IMR-90 (cell line): ENCODE measurements at regions not wholly inside any gene's neighbourhood (a gene's known extent, or its start where the extent isn't known, plus 50 kb on each side); places are given as distances from the start of the nearest gene placed in this dataset.
"Not testable (repeated sequence)": the region's sequence is repeated elsewhere in the genome, so short reads cannot be mapped to it uniquely, and the experiment has no call there.

Experiments used
- BHLHE40 ChIP-seq: fragments of 150-350 bp; IDR thresholded peaks from 2 replicates; pipeline ENCODE4 v1.6.1; 2016; ENCODE audit warnings: mild to moderate bottlenecking, low read depth, low read length
- CEBPB ChIP-seq: IDR thresholded peaks from 2 replicates; pipeline ENCODE4 v1.6.1; 2012; ENCODE audit warnings: low read depth, low read length, improper control_type of control experiment
- MAFK ChIP-seq: IDR thresholded peaks from 2 replicates; pipeline ENCODE4 v1.6.1; 2012; ENCODE audit warnings: low read depth, low read length, improper control_type of control experiment
- MXI1 ChIP-seq: IDR thresholded peaks from 2 replicates; pipeline ENCODE4 v1.6.1; 2012; ENCODE audit warnings: low read depth, mild to moderate bottlenecking, low read length, moderate library complexity, borderline replicate concordance
- POLR2A ChIP-seq: IDR thresholded peaks from 2 replicates; pipeline ENCODE4 v1.6.1; 2012; ENCODE audit warnings: mild to moderate bottlenecking, low read depth, low read length
- RAD21 ChIP-seq: IDR thresholded peaks from 2 replicates; pipeline ENCODE4 v1.6.1; 2012; ENCODE audit warnings: low read length, improper control_type of control experiment
- RFX5 ChIP-seq: IDR thresholded peaks from 2 replicates; pipeline ENCODE4 v1.8.0; 2012; ENCODE audit warnings: low read depth, mild to moderate bottlenecking, low read length, moderate library complexity
- SMC3 ChIP-seq: fragments of 150-350 bp; IDR thresholded peaks from 2 replicates; pipeline ENCODE4 v1.6.1; 2016; ENCODE audit warnings: low read depth, mild to moderate bottlenecking, antibody characterized with exemption, low read length, moderate library complexity
- TF ChIP-seq, protein P1 (sequence below): conservative IDR thresholded peaks from 2 replicates; pipeline ENCODE4 v1.5.1; 2012; ENCODE audit warnings: mild to moderate bottlenecking, low read depth, low read length, improper control_type of control experiment
- TF ChIP-seq, protein P2 (sequence below): fragments of 150-350 bp; IDR thresholded peaks from 2 replicates; pipeline ENCODE4 v1.6.1; 2017; ENCODE audit warnings: mild to moderate bottlenecking, antibody characterized with exemption, low read length, low read depth

DNA sequence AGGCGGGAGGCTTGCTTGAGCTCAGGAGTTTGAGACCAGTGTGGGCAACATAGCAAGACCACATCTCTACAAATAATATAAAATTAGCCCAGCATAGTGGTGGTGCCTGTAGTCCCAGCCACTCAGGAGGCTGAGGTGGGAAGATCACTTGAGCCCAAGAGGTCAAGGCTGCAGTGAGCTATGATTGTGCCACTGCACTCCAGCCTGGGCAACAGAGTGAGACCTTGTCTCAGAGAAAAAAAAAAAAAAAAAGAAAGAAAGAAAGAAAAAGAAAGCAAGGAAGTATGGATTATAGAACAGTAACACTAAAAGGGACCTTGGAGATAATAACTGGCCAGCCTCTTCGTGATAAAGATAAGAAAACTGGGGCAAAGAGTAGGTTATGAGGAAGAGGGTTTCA is 130.4 kb downstream of the PLCE1 start:
- TF ChIP-seq, protein P1, sequence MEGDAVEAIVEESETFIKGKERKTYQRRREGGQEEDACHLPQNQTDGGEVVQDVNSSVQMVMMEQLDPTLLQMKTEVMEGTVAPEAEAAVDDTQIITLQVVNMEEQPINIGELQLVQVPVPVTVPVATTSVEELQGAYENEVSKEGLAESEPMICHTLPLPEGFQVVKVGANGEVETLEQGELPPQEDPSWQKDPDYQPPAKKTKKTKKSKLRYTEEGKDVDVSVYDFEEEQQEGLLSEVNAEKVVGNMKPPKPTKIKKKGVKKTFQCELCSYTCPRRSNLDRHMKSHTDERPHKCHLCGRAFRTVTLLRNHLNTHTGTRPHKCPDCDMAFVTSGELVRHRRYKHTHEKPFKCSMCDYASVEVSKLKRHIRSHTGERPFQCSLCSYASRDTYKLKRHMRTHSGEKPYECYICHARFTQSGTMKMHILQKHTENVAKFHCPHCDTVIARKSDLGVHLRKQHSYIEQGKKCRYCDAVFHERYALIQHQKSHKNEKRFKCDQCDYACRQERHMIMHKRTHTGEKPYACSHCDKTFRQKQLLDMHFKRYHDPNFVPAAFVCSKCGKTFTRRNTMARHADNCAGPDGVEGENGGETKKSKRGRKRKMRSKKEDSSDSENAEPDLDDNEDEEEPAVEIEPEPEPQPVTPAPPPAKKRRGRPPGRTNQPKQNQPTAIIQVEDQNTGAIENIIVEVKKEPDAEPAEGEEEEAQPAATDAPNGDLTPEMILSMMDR, result not testable (repeated sequence)
- TF ChIP-seq, protein P2, sequence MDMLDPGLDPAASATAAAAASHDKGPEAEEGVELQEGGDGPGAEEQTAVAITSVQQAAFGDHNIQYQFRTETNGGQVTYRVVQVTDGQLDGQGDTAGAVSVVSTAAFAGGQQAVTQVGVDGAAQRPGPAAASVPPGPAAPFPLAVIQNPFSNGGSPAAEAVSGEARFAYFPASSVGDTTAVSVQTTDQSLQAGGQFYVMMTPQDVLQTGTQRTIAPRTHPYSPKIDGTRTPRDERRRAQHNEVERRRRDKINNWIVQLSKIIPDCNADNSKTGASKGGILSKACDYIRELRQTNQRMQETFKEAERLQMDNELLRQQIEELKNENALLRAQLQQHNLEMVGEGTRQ, result not testable (repeated sequence)
- TF ChIP-seq POLR2A, RAD21, RFX5, MAFK, MXI1, CEBPB, BHLHE40, SMC3: not testable (repeated sequence)
